BE2C (cell line): ENCODE measurements at regions not wholly inside any gene's neighbourhood (a gene's known extent, or its start where the extent isn't known, plus 50 kb on each side); places are given as distances from the start of the nearest gene placed in this dataset.
A peak's percentile ranks its signal among the peaks of the same experiment; 100 is the strongest.

Source experiments
- DNase-seq: peaks from one replicate; pipeline ENCODE4 v3.0.0-alpha.2; 2020
- H3K27me3 ChIP-seq: fragments of 250-450 bp; sonication (Bioruptor Pico); 2 replicates; pipeline ENCODE4 v1.5.1; 2020; ENCODE audit warnings: mild to moderate bottlenecking
- H3K36me3 ChIP-seq: fragments of 250-450 bp; sonication (Bioruptor Pico); 2 replicates; pipeline ENCODE4 v1.5.1; 2020; ENCODE audit warnings: mild to moderate bottlenecking
- H3K4me1 ChIP-seq: fragments of 250-450 bp; sonication (Bioruptor Pico); 2 replicates; pipeline ENCODE4 v1.5.1; 2020
- H3K4me3 ChIP-seq: 2 replicates; pipeline ENCODE4 v1.5.1; 2011; ENCODE audit warnings: low read depth, low read length
- H3K9me3 ChIP-seq: fragments of 250-450 bp; sonication (Bioruptor Pico); 2 replicates; pipeline ENCODE4 v1.5.1; 2020
- CTCF ChIP-seq: IDR thresholded peaks from 2 replicates; pipeline ENCODE4 v1.5.1; 2012; ENCODE audit warnings: mild to moderate bottlenecking, low read depth, low read length

- Histone ChIP-seq H3K27me3 (peaks cover 22% of the 10 kb centered on the region), H3K4me1 (peaks cover 12% of the 10 kb centered on the region), H3K4me3 (peak overlapping the region; percentile 53), H3K36me3 (no peaks in the 10 kb centered on the region), H3K9me3 (no peaks in the 10 kb centered on the region)
- no peak for DNase-seq
- TF ChIP-seq CTCF: no peak
These were observed 146.3 kb downstream of the ERCC6L2 start for GRCh38 chr9:96021551-96022444.

DNA sequence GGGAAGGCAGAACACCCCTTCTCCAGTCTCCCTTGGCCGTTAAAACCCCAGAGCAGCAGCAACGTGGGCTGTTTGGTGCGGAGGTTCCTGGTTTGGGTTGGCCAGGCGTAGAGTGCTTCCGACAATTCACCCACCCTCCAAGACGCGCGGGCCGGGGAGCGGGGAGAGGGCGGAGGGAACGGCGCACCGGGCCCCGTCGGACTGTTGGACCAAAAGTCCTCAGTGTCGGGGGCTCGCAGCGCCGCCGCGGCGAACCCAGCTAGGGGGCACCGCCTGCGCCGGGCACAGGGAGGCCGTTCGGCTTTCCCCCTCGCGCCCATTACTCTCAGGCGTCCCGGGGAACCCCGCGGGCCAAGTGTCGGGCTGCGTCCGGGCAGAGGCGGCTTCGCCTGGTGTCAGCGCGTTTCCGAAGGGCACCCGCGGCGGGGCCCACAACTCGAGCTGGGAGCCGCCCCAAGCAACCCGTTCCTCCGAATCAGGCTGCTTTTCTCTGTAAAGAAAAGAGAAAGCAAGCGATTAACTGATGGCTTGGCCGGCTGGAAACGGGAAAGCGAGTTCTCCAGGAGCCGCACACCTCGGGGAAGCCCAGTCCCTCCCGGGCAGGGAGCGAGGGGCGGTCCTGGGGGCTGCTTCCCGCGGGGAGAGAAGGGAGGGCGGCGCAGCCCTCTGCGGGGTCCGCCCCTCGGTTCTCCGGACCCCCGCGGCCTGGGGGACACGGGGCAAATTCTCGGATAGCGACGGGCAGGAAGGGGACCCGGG, 145.5 kb downstream of the ERCC6L2 start:
- Histone ChIP-seq H3K9me3 (no peaks in the 10 kb centered on the region), H3K4me1 (peaks cover 12% of the 10 kb centered on the region), H3K27me3 (peaks cover 22% of the 10 kb centered on the region), H3K4me3 (peak overlapping the region; percentile 53), H3K36me3 (no peaks in the 10 kb centered on the region)
- no peak for TF ChIP-seq CTCF
- peak; percentile 30 for DNase-seq

GRCh38 chr9:96020300-96020791, 144.9 kb downstream of the ERCC6L2 start:
- no peak for DNase-seq
- no peaks in the 10 kb centered on the region for H3K36me3 ChIP-seq
- H3K9me3 ChIP-seq: no peaks in the 10 kb centered on the region
- peaks cover 12% of the 10 kb centered on the region for H3K4me1 ChIP-seq
- peaks cover 22% of the 10 kb centered on the region for H3K27me3 ChIP-seq
- TF ChIP-seq CTCF: no peak
- peak overlapping the region; percentile 53 for H3K4me3 ChIP-seq
